GM12864 (cell line): ENCODE measurements at regions not wholly inside any gene's neighbourhood (a gene's known extent, or its start where the extent isn't known, plus 50 kb on each side); places are given as distances from the start of the nearest gene placed in this dataset.

ENCODE experiments used
- DNase-seq: peaks from one replicate; pipeline ENCODE4 v3.0.0-alpha.2; 2011; ENCODE audit warnings: low read depth
- H3K4me3 ChIP-seq: 2 replicates; pipeline ENCODE4 v1.5.1; 2011; ENCODE audit warnings: mild to moderate bottlenecking, low read depth, low read length, control low read depth
- TF ChIP-seq, protein P1 (sequence below): IDR thresholded peaks from 2 replicates; pipeline ENCODE4 v1.5.1; 2011; ENCODE audit warnings: low read depth, mild to moderate bottlenecking, moderate library complexity, low read length, control low read depth, inconsistent platforms; ENCODE audit errors: missing control alignments

DNA sequence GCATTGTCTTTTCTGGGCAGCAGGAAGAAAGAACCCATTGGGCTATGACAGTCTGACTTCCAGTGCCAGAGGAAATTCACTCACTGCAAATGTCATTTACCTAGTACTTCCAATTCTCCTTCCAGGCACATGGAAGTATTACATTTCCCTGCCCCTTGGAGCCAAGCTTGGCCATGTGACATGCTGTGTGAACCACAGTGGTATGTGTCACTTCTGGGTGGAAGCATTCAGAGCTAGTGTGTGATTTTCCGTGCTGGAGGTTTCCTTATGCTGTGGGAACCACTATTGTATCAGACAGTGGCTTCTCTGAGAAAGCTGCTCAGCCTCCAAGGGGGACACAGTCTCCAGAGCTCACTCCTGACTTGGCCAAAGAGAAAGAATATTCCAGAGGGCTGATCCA, 387.6 kb downstream of the CDC5L start:
- no peak for DNase-seq

GRCh38 chr6:44776344-44776743, 388.8 kb downstream of the CDC5L start:
- TF ChIP-seq, protein P1, sequence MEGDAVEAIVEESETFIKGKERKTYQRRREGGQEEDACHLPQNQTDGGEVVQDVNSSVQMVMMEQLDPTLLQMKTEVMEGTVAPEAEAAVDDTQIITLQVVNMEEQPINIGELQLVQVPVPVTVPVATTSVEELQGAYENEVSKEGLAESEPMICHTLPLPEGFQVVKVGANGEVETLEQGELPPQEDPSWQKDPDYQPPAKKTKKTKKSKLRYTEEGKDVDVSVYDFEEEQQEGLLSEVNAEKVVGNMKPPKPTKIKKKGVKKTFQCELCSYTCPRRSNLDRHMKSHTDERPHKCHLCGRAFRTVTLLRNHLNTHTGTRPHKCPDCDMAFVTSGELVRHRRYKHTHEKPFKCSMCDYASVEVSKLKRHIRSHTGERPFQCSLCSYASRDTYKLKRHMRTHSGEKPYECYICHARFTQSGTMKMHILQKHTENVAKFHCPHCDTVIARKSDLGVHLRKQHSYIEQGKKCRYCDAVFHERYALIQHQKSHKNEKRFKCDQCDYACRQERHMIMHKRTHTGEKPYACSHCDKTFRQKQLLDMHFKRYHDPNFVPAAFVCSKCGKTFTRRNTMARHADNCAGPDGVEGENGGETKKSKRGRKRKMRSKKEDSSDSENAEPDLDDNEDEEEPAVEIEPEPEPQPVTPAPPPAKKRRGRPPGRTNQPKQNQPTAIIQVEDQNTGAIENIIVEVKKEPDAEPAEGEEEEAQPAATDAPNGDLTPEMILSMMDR, result no peak
- no peak for DNase-seq
- no peak overlapping the region for H3K4me3 ChIP-seq

More for the DNA sequence above, 387.6 kb downstream of the CDC5L start:
- TF ChIP-seq, protein P1, result no peak
- no peak overlapping the region for H3K4me3 ChIP-seq

DNA sequence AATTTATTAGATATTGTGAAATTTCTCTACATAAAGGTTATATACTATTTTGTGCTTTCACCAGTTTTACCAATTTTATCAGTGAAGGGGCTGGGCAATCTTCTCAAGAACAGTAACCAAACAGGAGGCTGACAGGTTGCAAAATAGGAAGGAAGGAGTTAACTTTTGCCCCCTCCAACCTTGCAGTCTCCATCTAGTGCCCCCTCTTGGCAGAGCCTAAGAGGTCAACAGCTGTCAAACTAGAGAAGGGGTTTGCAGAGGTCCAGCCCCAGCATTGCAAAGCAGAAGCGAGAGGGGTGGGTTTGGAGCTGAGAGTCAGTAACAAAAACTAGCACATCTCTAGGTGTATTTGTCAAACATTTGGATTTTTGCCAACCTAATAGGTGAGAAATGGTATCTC, 391.0 kb downstream of the CDC5L start:
- no peak overlapping the region for H3K4me3 ChIP-seq
- DNase-seq, result no peak
- TF ChIP-seq, protein P1, result no peak
